ENCODE measurements at regions not wholly inside any gene's neighbourhood (a gene's known extent, or its start where the extent isn't known, plus 50 kb on each side); places are given as distances from the start of the nearest gene placed in this dataset.
"Not testable (repeated sequence)": the region's sequence is repeated elsewhere in the genome, so short reads cannot be mapped to it uniquely, and the experiment has no call there.

DNA sequence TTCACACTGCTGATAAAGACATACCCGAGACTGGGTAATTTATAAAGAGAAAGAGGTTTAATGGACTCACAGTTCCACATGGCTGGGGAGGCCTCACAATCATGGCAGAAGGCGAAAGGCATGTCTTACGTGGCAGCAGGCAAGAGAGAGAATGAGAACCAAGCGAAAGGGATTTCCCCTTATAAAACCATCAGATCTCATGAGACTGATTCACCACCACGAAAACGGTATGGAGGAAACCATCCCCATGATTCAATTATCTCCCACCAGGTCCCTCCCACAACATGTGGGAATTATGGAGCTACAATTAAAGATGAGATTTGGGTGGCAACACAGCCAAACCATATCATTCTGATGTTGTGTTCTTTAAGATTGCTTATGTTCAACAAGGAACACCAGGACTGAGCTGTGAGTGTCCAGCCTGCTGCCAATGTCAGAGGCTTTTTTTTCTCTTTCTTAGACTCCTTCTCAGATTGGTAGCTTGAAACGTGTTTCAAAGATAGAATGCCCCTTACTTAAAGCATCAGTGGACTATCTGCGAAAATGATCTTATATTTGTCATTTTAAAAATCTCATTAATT, 124.1 kb upstream of the TWIST2 start:
- not testable (repeated sequence) for H3K4me3 ChIP-seq; DNase-seq; H3K9me3 ChIP-seq (replicated peaks); H3K36me3 ChIP-seq; H3K4me1 ChIP-seq; H3K27me3 ChIP-seq; H3K27ac ChIP-seq

DNA sequence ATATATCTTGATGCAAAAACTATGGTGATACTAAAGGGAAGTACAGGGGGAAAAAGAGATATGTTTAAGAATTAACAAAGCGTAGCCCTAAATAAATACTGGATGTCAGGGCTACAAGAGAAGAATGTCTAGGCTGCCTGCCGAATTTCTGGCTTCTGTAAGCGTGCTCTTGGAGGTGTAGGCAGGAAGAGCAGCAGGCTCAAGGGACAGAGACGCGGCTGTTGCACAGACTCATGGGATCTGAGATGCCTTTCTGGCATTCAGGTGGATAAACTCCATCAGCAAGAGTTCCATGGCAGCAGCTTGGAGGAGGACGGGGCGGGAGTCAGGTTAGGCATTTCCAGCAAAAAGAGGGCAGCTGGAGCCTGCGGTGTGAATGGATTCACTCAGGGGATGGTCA, 123.2 kb upstream of the TWIST2 start:
- H3K27me3 ChIP-seq, result peaks cover 3% of the 10 kb centered on the region; the same call in 1 of the 2 replicates

DNA sequence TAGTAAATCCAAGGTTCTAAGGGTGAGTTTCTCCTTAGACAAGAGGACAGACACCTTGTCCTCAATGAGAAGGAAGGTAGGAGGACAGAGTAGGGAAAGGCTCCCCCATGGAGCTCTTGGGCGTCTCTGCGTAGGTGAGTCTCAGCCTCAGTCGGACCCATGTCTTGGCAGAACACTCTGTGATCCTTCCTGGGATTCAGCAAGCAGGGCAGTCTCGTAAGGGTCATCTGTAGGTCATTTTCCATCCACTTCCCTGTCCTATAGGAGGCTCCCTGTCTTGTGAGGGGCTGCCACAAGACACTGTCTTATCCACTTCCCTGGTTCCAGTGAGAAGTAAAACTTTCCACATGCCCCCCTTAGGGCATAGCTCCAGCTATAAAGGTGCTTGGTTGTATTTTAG, 122.6 kb upstream of the TWIST2 start:
- Histone ChIP-seq H3K4me1 (no peaks in the 10 kb centered on the region), H3K9me3 (replicated peaks) (no peaks in the 10 kb centered on the region; the same call in 1 of the 2 replicates), H3K4me3 (no peak overlapping the region), H3K36me3 (no peaks in the 10 kb centered on the region), H3K27me3 (peaks cover 3% of the 10 kb centered on the region; the same call in 1 of the 2 replicates), H3K27ac (no peak overlapping the region)
- DNase-seq, result no peak

More for the DNA sequence above, 123.2 kb upstream of the TWIST2 start:
- no peaks in the 10 kb centered on the region for H3K4me1 ChIP-seq
- no peak overlapping the region for H3K4me3 ChIP-seq
- H3K36me3 ChIP-seq, result no peaks in the 10 kb centered on the region
- no peaks in the 10 kb centered on the region; the same call in 1 of the 2 replicates for H3K9me3 ChIP-seq (replicated peaks)
- DNase-seq, result no peak
- no peak overlapping the region for H3K27ac ChIP-seq

DNA sequence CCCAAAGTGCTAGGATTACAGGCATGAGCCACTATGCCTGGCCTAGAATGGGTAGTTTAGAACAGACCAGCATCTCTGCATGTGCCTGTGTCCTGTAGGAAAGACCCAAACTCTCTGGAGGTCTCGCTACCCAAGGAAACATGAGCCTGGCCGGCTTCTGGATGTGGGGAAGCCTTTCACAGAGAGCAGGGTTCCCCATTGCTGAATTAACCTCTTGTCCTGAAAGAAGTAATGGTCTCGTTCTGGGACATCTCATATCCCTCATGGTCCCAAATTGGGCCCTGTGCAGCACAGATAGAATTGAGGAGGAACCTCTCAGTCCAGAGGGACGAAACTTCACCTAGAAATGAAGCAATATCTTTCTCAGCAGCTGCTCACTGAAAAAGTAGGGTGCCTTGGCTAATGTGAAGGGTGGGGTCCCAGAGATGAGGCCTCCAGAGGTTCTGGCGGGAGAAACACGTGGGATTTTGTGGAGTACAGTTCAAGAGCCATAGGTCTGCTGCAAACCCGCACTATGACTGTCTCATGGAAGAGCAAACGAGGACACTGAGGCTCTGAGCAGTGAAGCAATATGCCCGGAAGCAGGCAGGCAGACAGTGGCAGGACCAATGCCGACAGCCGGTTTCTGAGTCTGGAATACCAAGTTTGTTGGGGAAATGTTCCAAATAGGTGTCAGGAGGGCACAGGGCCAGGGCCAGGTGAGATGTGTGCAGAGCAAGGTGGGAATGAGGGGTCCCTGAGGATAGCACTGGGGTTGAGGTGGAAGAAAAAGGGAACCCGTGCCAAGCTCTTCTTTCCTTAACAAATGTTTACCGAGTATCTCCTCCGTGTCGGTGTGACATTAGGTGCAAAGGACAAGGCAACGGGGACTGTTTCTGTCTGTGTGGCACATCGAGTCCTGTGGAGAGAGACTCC, 121.0 kb upstream of the TWIST2 start:
- H3K27ac ChIP-seq, result no peak overlapping the region
- no peaks in the 10 kb centered on the region; the same call in 1 of the 2 replicates for H3K9me3 ChIP-seq (replicated peaks)
- H3K4me3 ChIP-seq, result no peak overlapping the region
- no peaks in the 10 kb centered on the region for H3K4me1 ChIP-seq
- H3K27me3 ChIP-seq, result peaks cover 3% of the 10 kb centered on the region; the same call in 1 of the 2 replicates
- H3K36me3 ChIP-seq, result no peaks in the 10 kb centered on the region
- DNase-seq, result no peak

DNA sequence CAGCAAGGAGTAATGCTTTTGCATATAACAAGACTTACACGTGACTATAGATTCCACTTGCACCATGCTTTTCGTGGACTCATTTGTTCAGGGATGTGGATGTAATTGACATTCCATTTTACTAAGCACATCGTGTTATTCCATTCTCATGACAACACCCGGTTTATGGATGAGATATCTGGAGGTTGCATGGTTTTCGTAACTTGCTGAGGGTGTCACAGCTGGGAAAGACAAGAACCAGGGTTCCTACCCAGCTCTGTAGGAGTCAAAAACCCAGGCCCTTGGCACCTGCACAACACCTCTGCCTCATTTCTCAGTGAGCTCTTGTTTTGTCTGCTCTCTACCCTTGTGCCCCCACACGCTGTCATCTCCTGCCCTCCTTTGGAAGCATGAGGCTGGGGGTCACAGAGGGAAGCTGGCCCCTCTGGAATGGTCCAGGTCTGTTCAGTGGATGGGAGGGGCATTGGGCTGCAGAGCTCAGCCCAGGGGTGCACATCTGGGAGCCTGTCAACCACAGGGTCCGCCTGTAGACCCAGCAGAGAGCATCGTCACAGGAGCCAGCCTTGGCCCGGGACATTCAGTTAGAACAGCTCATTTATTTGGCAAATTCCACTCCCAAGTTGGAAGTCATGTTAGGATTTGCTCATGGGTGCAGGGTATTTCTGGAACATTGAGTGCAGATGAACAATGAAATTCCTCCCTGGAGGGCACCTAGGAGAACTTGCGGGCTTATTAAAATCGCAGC, 120.1 kb upstream of the TWIST2 start:
- H3K27me3 ChIP-seq, result peaks cover 3% of the 10 kb centered on the region; the same call in 1 of the 2 replicates
- H3K4me1 ChIP-seq, result no peaks in the 10 kb centered on the region
- no peaks in the 10 kb centered on the region; the same call in 1 of the 2 replicates for H3K9me3 ChIP-seq (replicated peaks)
- H3K27ac ChIP-seq, result no peak overlapping the region
- no peak overlapping the region for H3K4me3 ChIP-seq
- no peak for DNase-seq
- no peaks in the 10 kb centered on the region for H3K36me3 ChIP-seq

DNA sequence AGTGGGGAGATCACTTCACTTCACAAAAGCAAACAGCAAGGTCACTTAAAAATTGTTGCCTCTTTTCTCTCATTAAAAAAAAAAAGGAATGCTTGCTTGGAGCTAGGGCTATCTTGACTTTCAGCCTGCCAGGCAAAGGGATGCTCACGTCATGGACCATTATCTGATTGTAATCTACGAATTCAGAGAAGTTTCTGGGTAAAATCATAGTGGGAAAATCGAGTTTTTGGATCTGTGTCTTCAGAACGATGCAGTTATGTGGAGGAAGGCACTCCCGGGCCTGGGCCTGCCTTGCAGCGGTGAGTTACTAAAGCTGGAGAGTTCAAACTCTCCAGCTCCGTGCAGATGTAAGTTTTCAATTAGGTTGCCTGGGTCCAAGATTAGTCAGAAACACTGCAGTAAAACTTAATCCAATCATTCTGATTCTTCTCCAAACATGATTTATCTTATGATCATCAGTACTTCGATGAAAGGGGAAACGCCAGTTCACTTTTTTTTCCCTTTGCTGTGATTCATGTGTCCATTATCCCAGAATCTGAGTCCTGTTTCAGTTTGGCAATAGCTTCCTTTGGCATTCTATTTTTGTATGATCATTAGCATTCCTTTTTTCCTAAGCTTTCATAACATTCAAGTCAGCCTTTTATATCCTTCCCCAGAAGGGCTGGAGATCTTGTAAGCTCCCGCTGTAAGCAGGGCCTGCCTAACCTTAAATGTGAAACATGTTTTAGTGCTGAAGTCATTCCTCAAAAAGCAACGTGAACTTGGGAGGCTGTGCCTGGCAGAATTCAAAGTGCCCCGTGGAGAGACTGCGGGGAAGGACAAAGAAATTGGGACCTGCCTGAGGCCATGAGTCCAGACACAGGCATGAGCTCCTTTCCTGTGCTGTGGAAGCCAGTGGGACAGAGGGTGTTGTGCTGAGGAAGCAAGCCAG, 119.3 kb upstream of the TWIST2 start:
- Histone ChIP-seq H3K9me3 (replicated peaks) (no peaks in the 10 kb centered on the region; the same call in 1 of the 2 replicates), H3K27ac (no peak overlapping the region), H3K27me3 (peaks cover 3% of the 10 kb centered on the region; the same call in 1 of the 2 replicates), H3K4me3 (no peak overlapping the region), H3K36me3 (no peaks in the 10 kb centered on the region), H3K4me1 (no peaks in the 10 kb centered on the region)
- no peak for DNase-seq

DNA sequence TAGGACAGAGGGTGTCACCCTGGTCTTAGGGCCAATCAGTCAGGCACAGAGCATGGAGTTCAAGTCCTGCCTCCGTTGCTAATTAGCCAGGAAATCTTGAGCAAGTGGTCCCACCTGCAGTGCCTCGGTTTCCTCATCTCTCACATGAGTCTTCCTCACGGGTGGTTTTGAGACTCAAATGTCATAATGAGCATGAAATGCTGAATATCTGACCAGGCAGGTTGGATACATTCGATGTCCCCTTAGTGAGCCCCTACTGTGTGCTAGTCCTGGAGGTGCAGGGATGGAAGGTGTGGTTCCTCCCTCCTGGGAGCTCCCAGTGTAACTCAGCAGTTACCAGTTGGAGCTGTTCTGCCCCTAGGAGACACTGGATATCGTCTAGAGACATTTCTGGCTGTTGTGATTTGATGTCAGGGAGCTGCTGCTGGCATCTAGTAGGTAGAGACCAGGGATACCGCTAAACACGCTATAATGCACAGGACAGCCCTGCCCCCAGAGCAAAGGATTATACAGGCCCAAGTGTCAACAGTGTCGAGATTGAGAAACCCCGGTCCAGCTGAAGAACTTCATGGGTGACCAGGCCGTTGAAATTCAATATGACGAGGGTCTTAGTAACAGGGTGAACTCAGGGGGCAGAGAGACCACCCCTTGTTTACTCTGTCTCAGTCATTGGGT, 118.5 kb upstream of the TWIST2 start:
- Histone ChIP-seq H3K27ac (no peak overlapping the region), H3K36me3 (no peaks in the 10 kb centered on the region), H3K4me3 (no peak overlapping the region), H3K9me3 (replicated peaks) (no peaks in the 10 kb centered on the region; the same call in 1 of the 2 replicates), H3K27me3 (no peaks in the 10 kb centered on the region), H3K4me1 (no peaks in the 10 kb centered on the region)
- DNase-seq, result no peak

DNA sequence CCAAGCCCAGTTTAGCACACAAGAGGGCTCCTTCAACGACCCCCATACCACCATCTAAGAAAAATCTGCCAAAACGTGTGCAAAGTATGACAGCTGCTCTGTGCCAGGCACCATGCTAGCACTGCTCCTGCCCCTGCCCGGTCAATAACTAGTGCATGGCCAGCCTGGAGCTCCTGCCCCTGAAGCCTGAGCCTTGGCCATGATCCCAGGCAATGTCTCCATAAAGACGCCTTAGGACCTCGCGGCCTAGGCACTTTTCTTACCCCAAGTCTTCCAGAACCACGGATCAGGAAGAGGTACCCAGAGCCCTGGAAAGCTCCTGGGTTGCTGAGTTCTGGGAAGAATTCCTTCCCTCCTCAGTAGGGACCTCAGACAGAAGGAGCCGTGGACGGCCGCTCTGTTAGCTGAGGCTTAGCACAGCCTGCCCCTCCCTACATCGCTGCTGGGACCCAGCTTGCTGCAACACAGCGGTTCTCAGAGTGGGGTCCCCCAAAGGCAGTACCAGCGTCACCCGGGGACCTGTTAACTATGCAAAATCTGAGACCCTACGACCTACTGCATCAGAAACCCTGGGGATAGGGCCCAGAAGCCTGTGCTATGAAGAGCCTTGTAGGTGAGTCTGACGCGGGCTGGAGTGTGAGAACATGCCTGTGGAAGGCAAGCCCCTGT, 117.8 kb upstream of the TWIST2 start:
- H3K4me3 ChIP-seq, result no peak overlapping the region
- no peaks in the 10 kb centered on the region for H3K36me3 ChIP-seq
- no peaks in the 10 kb centered on the region for H3K4me1 ChIP-seq
- H3K27ac ChIP-seq, result no peak overlapping the region
- no peaks in the 10 kb centered on the region for H3K27me3 ChIP-seq
- DNase-seq, result no peak
- no peaks in the 10 kb centered on the region; the same call in 1 of the 2 replicates for H3K9me3 ChIP-seq (replicated peaks)

DNA sequence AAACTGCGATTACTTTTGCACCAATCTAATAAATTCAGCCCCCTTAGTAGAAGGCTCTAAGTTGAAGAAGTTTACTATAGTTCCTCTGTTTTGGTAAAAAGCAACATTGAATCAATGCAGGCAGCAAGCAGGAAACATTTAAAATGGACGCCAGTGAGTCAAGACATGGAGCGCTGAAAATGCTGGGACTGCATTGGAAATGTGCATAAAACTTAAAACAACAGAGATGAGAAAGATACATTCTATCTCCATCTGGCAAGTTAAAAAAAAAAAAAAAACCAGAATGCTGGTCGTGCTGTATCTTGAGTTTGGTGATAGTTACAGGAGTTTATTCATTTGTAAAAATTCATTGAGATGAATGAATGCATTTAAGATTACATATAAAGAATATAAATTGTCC, 117.0 kb upstream of the TWIST2 start:
- no peaks in the 10 kb centered on the region for H3K9me3 ChIP-seq (replicated peaks)
- no peak overlapping the region for H3K4me3 ChIP-seq
- H3K27me3 ChIP-seq, result no peaks in the 10 kb centered on the region
- H3K36me3 ChIP-seq, result no peaks in the 10 kb centered on the region
- H3K27ac ChIP-seq, result no peak overlapping the region
- no peaks in the 10 kb centered on the region for H3K4me1 ChIP-seq
- no peak for DNase-seq

DNA sequence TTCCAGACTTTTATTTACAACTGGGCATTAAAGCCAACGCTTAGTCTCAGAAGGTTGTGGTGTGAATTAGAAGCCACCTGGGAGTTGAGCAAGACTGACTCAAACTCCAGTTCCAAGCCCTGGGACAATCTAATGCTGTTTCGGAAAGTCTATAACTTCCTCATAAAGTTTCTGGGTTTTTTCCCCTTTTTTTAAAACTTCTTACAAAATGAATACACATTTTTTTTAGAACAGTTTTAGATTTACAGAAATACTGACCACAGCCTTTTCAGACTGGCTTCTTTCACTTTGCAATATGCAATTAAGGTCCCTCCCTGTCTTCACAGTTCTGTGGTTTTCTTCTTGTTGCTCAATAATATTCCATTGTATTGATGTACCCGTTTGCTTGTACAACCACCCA, 115.9 kb upstream of the TWIST2 start:
- Histone ChIP-seq H3K27me3 (no peaks in the 10 kb centered on the region), H3K4me3 (no peak overlapping the region), H3K9me3 (replicated peaks) (no peaks in the 10 kb centered on the region), H3K36me3 (no peaks in the 10 kb centered on the region), H3K27ac (no peak overlapping the region), H3K4me1 (no peaks in the 10 kb centered on the region)
- no peak for DNase-seq

DNA sequence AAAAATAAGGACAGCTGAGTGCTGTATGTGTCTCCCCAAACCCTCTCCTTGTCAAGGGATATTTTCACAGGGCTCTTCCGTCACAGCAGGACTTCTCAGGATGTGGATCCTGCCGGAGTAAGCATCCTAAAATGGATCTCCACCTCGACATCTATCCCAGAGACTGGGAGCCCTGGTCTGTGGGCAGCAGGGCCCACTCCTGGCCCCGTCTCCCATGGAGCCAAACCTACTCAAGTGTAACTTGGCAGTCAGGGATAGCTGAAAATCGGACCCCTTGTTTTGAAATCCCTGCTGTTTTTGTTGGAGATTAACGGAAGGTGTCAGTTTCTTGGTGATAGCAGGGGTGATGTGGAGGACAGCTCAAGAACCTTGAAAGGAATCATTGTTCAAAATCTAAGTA, 109.0 kb upstream of the TWIST2 start:
- H3K4me3 ChIP-seq, result no peak overlapping the region
- no peaks in the 10 kb centered on the region for H3K36me3 ChIP-seq
- H3K4me1 ChIP-seq, result no peaks in the 10 kb centered on the region
- no peak overlapping the region for H3K27ac ChIP-seq
- H3K27me3 ChIP-seq, result 0 out of 2 replicates have a peak, but pooled peaks cover 2% of the 10 kb centered on the region
- DNase-seq, result peak in 1 of 2 experiments; percentile 48
- peaks cover 4% of the 10 kb centered on the region; the same call in 1 of the 2 replicates for H3K9me3 ChIP-seq (replicated peaks)

DNA sequence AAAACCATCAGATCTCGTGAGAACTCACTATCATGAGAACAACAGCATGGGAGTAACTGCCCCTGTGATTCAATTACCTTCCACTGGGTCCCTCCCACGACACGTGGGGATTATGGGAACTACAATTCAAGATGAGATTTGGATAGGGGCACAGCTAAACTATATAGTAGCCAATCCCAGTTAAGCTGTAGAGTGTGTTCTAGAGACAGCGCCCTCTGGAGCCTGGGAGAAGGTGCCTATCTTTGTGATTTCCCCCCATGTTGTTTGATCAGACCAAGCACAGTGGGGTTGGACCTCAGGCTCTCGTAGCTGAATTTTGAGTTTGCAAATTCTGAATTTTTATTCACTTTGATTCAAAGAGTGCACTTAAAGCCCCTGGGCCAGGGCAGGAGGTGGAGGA, 108.2 kb upstream of the TWIST2 start:
- H3K4me1 ChIP-seq, result no peaks in the 10 kb centered on the region
- 0 out of 2 replicates have a peak, but pooled peaks cover 2% of the 10 kb centered on the region for H3K27me3 ChIP-seq
- H3K27ac ChIP-seq, result no peak overlapping the region
- DNase-seq, result peak in 1 of 2 experiments; percentile 21
- no peaks in the 10 kb centered on the region for H3K36me3 ChIP-seq
- peaks cover 4% of the 10 kb centered on the region; the same call in 1 of the 2 replicates for H3K9me3 ChIP-seq (replicated peaks)
- H3K4me3 ChIP-seq, result no peak overlapping the region

DNA sequence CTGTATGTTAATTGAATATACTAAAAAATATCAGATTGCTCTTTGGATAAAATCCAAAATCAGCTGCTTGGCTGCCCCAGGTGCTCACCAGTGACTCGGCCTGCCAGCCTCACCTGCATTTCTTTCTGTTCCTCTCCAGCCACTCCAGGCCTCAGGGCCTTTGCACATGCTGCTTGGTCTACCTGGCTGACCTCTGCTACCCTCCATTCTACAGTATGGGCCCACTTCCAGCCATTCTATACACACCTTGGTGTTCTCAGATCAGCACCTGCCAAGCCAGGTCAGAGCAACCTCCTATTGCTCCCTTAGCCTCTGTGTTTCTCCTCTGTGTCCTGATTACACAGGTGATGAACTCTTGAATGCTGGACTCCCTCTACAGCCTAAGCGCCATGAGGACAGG, 106.6 kb upstream of the TWIST2 start:
- Histone ChIP-seq H3K27me3 (0 out of 2 replicates have a peak, but pooled peaks cover 2% of the 10 kb centered on the region), H3K9me3 (replicated peaks) (peaks cover 4% of the 10 kb centered on the region; the same call in 1 of the 2 replicates), H3K4me3 (no peak overlapping the region), H3K27ac (no peak overlapping the region), H3K36me3 (no peaks in the 10 kb centered on the region), H3K4me1 (no peaks in the 10 kb centered on the region)
- no peak for DNase-seq
